Neural progenitor cell (in vitro differentiated cells): ENCODE measurements at regions not wholly inside any gene's neighbourhood (a gene's known extent, or its start where the extent isn't known, plus 50 kb on each side); places are given as distances from the start of the nearest gene placed in this dataset.

Experiments used
- EZH2 ChIP-seq: fragments of 200-600 bp; sonication (generic); IDR thresholded peaks from 2 replicates; pipeline ENCODE4 v1.6.1; 2017; ENCODE audit warnings: antibody characterized with exemption, mild to moderate bottlenecking, moderate library complexity
- EZH2phosphoT487 ChIP-seq: fragments of 200-600 bp; sonication (generic); IDR thresholded peaks from 2 replicates; pipeline ENCODE4 v1.6.1; 2017; ENCODE audit warnings: antibody characterized with exemption
- TF ChIP-seq, protein P1 (sequence below): fragments of 200-600 bp; sonication (generic); IDR thresholded peaks from 2 replicates; pipeline ENCODE4 v1.5.1; 2017; ENCODE audit warnings: antibody characterized with exemption, mild to moderate bottlenecking

DNA sequence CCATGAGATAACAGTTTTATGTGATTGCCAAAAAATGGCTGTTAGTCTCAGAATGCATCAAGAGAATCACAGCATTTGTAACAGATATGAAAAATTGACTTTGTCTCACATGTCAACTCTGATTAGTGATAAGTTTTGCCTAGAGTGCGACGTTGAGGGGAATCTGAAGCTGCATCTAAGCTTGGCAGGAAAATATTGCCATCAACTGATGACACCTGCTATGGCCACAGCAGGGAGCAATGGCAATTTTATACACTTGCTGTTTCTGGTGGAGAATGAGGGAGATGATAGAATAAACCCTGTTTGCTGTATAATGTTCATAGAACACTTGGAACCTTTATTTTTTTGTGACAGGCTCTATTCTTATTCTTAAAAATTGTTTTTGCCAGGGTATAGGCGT lies 205.4 kb upstream of the GNPDA2 start:
- TF ChIP-seq, protein P1, sequence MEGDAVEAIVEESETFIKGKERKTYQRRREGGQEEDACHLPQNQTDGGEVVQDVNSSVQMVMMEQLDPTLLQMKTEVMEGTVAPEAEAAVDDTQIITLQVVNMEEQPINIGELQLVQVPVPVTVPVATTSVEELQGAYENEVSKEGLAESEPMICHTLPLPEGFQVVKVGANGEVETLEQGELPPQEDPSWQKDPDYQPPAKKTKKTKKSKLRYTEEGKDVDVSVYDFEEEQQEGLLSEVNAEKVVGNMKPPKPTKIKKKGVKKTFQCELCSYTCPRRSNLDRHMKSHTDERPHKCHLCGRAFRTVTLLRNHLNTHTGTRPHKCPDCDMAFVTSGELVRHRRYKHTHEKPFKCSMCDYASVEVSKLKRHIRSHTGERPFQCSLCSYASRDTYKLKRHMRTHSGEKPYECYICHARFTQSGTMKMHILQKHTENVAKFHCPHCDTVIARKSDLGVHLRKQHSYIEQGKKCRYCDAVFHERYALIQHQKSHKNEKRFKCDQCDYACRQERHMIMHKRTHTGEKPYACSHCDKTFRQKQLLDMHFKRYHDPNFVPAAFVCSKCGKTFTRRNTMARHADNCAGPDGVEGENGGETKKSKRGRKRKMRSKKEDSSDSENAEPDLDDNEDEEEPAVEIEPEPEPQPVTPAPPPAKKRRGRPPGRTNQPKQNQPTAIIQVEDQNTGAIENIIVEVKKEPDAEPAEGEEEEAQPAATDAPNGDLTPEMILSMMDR: no peak
- TF ChIP-seq EZH2 (no peak), EZH2phosphoT487 (no peak)
